Endothelial cell of hepatic sinusoid (primary cell): ENCODE measurements at regions not wholly inside any gene's neighbourhood (a gene's known extent, or its start where the extent isn't known, plus 50 kb on each side); places are given as distances from the start of the nearest gene placed in this dataset.

Experiments used
- in situ Hi-C: cut with HindIII; loops from 2 replicates; pipeline ENCODE4 v1.10.0; 2017; ENCODE audit warnings: low sequenced_read_pairs

DNA sequence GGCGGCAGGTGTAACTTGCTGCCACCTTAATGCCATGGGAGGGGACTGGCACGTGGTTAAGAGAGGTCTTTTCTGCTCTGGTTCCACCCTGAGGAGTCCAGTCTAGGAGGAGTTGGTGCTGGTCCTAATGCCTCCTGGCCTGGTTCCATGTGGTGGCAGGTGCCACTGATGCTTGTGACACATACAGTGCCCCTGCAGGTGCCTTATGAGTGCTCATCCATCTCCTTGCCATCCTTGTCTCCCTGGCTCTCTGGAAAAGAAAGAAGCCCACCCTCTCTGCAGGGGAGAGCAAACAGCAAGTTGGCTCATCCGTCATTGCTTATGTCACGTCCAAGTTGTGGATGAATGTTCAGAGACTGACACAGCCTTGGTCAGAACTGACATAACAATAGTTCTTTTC is 175.8 kb upstream of the DPH6 start:
- in situ Hi-C loops = no loop called here

- in situ Hi-C loops = no loop called here
Observed at GRCh38 chr15:35722501-35722900, 176.5 kb upstream of the DPH6 start.

GRCh38 chr15:35723120-35723847 is 177.3 kb upstream of the DPH6 start:
- in situ Hi-C loops = no loop called here

GRCh38 chr15:35723852-35724251 is 177.9 kb upstream of the DPH6 start:
- in situ Hi-C loops = no loop called here

DNA sequence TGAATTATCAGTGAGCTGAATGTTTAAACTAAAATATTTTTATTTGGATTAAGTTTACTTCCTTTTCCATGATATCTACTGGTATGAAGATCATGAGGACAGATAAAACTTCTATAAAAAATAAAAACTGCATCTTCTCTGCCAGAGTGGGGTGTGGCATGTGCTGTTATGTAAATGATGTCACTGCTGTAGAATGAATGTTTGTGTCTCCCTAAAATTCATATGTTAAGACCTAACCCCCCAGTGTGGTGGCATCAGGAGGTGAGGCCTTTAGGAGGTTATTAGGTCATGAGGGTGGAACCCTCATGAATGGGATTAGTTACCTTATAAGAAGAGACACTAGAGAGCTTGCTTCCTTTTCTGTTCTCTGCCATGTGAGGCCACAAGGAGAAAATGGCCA is 178.7 kb upstream of the DPH6 start:
- in situ Hi-C loops = no loop called here

GRCh38 chr15:35725353-35725752 is 179.4 kb upstream of the DPH6 start:
- in situ Hi-C loops = no loop called here

GRCh38 chr15:35727627-35728026 is 181.7 kb upstream of the DPH6 start:
- in situ Hi-C loops = no loop called here

DNA sequence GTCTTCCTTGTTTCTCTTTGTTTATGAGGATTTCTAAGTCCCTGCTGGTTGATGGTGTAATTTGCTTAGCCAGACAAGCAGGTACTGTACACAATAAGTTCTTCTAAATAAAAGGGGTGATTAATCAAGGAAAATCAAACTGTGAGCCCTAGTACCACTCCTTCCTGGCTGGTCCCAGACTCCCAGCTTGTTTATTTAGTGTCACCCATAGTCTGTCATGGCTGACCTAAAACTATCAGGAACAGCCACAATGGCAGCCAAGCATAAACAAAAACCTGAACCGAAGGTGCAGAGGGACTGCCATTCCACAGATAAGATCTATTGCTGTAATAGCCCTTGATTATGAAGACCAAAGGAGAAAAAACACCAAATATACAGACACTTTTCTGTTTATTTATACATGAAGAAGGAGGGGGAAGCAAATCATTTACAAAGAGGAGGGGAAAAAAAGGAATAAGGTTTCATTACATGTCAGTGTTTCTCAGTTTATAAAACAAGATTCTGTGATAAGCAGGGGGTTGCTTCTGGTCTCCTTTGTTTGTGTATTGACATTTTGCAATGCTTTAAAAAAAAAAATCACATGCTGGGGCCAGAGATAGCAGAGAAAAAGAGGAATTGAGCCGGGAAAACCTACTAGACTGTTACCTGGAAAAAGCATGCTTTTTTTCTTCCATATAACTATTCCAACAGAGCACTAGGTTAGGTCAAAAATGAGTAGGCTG is 182.4 kb upstream of the DPH6 start:
- in situ Hi-C loops = no loop called here

DNA sequence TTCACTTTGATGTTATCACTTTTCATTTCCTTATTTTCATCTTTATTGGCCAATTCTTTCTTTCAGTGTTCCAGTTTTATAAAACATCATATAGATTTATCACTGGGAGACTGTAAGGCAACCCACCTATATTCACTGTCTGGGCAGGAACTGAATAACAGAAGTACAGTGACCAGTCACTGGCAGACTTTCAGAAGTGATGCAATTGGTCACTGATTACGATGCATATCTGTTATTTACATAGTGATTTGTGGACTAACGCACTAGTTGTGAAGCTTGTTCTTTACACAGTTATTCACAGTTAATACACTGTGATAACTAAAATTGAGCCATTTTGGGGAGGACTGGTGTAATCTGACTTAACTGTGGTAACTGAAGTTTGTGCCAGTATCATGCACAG is 190.2 kb upstream of the DPH6 start:
- in situ Hi-C loops = no loop called here

DNA sequence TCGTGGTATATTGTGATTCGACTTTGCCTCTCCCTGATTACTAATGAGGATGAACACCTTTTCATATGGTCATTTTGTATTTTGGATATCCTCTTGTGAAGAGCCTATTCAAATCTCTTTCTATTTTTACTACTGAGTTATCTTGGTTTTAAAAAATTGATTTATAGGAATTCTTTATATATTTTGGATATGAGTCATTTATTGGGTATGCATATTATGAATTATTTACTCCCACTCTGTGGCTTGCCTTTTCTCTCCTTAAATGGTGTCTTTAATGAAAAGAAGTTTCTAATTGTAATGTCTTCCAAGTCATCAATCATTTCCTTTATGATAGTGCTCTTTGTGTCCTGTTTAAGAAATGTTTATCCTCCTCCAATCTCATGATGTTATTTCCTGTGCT is 191.5 kb upstream of the DPH6 start:
- in situ Hi-C loops = no loop called here

DNA sequence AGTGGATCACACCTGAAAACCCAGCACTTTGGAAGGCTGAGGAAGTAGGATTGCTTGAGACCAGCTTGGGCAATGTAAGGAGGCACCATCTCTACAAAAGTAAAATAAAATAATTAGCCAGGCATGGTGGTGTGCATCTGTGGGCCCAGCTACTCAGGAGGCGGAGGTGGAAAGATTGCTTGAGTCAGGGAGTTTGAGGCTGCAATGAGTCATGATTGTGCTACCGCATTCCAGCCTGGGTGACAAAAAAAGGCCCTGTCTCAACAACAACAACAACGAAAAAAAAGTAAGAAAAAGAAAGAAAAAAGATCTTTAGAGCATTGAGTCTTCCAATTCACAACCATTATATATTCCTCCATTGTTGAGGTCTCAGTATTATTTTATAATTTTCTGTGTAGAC is 192.4 kb upstream of the DPH6 start:
- in situ Hi-C loops = no loop called here

- in situ Hi-C loops = no loop called here
Observed at GRCh38 chr15:35740761-35741160, 194.8 kb upstream of the DPH6 start.

DNA sequence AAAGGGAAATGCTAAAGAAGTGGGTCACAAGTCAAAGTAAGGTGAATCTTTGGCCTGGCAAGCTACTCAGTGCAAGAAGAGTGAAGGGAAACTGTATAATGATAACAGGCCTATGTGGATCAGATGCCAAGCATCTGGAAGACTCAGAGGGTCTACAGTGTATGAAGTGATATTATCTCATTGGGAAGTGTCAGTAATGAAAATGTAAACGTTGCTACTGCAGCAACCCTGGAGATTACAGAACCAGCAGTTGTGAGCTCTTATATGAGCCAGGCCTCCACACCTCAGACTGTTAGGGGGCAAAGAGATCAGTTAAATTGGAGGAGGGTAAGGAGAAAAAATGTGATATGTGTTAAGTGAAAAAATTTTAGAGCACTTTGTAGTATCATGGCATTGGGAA is 195.4 kb upstream of the DPH6 start:
- in situ Hi-C loops = no loop called here

GRCh38 chr15:35741881-35742280 is 195.9 kb upstream of the DPH6 start:
- in situ Hi-C loops = no loop called here

DNA sequence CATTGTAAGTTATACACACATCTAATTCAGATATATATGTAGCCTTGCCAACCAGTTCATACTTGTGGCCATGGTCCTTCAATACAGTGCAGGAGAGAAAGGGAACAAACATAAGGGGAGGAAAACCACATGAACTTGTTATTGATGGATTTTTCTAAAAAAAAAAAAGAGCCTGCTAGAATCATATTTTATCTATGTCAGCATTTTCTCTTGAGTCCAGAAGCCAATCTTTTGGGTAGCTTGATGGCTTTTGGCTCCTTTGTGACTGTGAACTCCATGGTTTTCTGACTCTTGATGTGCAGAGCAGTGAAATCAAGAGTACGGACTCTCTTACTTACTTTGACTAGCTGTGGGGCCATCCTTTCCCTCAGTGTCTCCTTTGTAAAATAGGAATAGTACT is 197.4 kb upstream of the DPH6 start:
- in situ Hi-C loops = no loop called here

GRCh38 chr15:35746121-35746520 is 200.2 kb upstream of the DPH6 start:
- in situ Hi-C loops = no loop called here

DNA sequence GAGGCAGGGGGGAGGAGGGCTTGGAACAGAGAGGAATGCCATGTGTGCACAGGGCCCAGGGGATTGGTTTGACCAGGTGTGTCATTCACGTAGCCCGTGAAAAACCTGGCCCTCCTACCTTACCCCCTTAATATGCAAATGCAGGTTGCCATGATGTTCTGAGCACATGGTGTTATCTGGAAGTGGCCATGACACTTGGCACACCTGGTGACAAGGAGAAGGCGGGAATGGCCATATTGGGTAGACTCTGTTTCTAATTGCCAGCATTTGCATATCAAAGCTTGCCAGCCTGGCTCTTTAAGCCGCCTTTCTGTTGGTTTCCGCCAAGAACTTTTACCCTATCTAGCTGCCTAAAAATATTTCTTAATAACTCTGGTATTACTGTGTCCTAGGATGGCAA is 202.1 kb upstream of the DPH6 start:
- in situ Hi-C loops = no loop called here

GRCh38 chr15:35750051-35750450 is 204.1 kb upstream of the DPH6 start:
- in situ Hi-C loops = no loop called here

GRCh38 chr15:35751413-35752133 is 205.6 kb upstream of the DPH6 start:
- in situ Hi-C loops = no loop called here

GRCh38 chr15:35752134-35752466 is 206.1 kb upstream of the DPH6 start:
- in situ Hi-C loops = no loop called here

DNA sequence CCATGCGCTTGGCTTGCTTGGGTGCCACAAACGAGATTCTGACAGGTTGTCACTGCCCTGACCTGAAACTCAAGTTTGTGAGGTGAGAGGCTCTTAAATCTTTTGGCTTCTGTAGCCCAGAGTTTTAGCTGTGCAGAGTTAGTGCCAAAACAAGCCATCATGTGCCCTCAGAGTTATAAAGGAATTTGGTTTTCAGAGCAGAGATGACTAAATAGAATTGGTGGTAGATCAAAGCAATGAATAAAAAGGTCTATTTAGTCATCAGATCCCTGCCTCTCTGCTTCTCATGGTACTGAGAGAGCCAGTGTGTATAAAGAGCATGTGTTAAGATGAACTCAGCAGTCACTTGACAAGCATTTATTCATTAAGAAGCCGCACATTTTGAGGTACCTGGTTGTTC is 207.5 kb upstream of the DPH6 start:
- in situ Hi-C loops = no loop called here

DNA sequence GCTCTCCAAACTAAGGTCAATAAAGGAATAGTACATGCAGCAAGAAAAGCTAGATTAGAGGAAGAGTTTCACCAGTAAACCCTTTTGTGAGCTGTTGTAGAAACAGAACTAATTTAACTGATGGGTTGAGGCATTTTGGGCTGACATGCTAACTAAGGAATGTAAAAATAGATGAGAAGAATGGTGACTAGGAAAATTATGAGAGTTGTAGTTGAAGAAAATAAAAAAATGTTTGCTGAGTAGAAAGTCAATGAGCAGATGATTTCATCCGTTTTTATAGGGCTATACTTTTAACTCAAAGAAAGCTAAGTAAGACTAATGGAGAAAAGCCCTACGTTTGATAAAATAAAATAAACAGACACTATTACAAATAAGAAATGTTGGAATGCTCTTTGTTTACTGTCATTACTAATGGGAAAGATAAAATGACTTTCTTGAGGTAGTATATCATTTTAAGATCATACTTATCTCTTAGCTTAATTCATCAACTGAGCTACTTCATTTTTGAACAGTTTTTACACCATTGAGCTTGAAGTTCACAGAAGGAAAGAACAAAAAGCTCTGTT is 209.4 kb upstream of the DPH6 start:
- in situ Hi-C loops = no loop called here
